GM18507 (cell line): ENCODE measurements at regions not wholly inside any gene's neighbourhood (a gene's known extent, or its start where the extent isn't known, plus 50 kb on each side); places are given as distances from the start of the nearest gene placed in this dataset.

Experiments
- DNase-seq: peaks from one replicate; pipeline ENCODE4 v3.0.0; 2011; ENCODE audit warnings: low read depth; ENCODE audit not compliant: insufficient read length; ENCODE audit errors: extremely low spot score
- FAIRE-seq: peaks from 2 replicates; lab custom pipeline; 2011; peaks lifted over from hg19 to GRCh38; lab: Jason Lieb, UNC

DNA sequence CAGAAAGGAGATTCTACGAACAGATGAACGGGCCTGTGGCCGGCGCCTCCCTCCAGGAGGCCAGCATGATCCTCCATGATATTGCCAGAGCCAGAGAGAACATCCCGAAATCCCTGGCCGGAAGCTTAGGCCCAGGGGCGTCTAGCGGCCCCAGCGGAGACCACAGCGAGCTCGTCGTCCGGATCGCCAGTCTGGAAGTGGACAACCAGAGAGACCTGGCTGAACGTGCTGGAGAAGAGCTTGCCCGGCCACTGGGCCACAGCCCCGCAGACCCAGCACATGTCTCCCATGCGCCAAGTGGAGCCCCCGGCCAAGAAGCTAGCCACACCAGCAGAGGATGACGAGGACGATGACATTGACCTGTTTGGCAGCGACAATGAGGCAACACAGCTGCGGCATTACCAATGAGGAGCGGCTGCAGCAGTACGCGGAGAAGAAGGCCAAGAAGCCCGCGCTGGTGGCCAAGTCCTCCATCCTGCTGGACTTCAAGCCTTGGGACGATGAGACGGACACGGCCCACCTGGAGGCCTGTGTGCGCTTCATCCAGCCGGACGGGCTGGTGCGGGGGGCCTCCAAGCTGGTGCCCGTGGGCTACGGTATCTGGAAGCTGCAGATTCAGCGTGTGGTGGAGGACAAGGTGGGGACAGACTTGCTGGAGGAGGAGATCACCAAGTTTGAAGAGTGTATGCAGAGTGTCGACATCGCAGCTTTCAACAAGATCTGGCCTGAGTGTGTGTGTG lies 78.8 kb upstream of the FRY start:
- FAIRE-seq, result no peak
- DNase-seq, result no peak

DNA sequence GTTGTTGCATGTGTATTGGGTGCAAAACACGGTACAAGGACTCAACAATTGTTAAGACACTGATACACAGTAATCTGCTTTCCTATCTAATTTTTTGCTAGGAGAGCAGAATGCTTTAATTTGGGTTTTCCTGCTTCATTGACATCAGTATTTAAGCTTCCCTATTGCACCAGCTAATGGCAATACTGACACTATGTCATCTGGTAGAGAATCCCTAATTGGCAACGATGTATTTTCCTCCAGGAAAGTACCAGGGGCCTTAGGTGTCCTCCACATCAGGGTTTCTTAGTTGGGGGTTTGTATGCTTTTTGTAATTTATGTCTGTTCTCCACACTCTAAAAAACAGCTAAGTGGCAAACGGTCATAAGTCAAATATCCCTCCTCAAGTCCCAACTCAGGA lies 76.5 kb upstream of the FRY start:
- FAIRE-seq (no peak), DNase-seq (no peak)

DNA sequence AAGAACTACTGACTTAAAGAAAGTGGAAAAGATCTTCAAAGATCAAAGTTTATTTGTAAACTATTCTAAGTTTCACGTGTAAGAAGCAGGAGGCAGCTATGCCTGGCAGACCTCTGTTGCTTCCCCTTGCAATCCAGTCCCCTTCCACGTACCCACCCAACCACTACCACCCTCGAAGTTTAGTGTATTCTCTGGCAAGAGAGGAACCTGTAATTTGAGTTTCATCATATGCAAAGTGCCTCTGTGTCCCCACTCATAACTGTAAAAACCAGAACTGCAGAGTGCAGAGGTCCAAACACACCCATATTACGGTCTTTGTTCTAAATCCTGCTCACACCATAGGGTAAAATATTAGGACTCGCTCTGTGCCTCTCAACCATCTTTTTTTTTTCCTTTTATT lies 75.8 kb upstream of the FRY start:
- no peak for DNase-seq
- FAIRE-seq, result no peak

DNA sequence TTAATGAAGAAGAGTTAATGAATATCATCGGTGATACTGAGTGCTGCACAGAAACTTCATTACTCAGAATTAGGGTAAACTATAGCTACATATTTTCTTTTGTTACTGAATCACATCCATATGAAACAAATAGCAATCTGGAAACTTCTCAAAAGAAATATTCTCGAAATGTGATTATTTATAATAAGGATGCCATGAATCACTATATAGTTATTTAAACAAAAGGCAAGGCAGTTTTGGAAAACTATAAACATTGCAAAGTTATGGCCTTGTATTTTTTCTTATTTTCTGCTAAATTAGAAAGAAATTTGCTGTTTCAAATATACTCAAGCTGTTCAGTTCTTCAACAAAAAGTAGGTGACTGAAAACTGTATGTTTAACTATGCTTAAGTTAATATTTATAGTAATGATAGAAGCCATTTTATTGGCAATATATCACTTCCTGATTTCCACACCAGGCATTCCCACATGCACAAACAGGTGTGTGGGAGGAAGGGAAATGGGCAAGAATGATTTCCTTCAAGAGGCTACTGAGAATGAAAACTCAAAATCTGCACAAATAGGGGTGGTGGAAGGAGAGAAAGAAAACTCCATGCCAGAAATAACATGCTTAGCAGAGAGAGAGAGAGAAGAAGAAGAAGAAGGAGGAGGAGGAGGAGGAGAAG lies 74.5 kb upstream of the FRY start:
- FAIRE-seq, result no peak
- no peak for DNase-seq

DNA sequence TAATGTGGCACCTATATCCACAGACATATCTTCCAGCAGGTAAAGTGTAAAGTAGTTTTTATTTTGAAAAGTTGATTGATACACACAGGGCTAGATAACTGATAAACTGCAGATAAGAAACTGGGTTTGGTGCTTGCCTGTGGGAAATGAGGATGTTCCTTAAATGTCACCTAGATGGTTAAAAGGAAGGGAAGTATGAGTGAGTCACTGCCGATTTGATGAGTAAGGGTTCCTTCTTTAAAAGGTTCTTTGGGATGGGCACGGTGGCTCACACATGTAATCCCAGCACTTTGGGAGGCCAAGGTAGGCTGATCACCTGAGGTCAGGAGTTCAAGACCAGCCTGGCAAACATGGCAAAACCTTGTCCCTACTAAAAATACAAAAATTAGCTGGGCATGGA lies 73.8 kb upstream of the FRY start:
- peak; percentile 21 for FAIRE-seq
- no peak for DNase-seq

DNA sequence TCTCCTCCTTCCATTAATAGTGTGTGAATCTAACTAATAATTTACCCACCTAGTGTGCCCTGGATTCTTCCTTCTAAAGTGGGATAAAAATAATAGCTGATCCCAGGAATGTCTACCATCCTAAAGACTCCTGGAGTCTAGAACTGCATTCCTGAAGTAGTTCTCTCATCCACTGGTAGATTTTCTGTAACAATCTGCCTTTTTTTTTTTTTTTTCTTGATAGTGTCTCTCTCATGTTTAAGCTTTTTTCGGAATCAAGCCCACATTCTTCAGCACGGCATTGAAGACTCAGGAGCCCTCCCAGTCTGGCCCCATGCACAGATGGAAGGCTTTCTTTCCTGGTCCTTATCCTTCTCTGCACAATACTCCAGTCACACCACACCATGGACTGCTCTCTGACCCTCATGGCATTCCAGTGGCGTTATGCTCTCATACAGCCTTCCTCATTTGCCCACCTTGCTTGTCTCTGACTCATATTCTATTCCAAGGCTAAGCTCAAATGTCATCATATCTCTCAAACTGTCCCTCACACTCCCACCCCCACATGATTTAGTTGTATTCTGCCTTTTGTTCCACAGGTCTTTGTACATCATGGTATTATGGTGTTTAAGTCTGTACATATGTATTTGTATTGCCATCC lies 68.7 kb upstream of the FRY start:
- DNase-seq (no peak), FAIRE-seq (no peak)

DNA sequence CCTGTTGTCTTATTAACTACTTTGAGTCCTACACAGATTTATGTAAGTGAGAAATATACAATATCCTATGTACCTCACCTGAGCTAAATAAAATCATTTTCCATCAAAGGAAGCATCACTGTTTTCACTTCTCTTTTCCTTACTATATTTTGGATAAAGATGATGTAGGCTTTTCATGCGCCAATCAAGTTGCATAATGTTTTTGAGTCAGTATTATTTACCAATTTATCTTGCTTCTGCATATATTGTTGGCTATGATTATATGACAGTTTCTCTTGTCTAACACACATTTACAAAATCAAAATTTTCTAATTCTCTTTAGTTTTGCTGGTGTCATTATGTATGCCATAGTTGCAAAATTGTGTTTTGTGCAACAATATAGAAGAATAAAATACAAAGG lies 67.9 kb upstream of the FRY start:
- FAIRE-seq (no peak), DNase-seq (no peak)

DNA sequence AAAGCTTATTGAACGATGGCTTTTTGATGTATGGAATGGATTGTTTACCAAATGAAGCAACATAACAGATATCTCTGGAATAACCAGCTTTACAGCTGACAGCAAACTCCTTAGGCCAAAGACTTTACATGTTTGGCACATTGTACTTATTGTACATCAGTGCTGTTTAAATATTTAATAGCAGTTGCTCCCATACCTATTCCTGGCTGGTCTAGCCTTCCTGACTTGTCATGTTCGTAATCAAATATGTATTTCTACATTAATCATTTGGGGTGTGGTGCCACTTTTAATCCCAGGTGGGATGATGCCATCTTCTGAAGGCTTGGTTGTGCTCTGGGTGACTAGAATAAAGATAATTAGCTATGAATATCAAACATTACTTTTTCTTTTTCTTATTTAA lies 67.4 kb upstream of the FRY start:
- FAIRE-seq (no peak), DNase-seq (no peak)

DNA sequence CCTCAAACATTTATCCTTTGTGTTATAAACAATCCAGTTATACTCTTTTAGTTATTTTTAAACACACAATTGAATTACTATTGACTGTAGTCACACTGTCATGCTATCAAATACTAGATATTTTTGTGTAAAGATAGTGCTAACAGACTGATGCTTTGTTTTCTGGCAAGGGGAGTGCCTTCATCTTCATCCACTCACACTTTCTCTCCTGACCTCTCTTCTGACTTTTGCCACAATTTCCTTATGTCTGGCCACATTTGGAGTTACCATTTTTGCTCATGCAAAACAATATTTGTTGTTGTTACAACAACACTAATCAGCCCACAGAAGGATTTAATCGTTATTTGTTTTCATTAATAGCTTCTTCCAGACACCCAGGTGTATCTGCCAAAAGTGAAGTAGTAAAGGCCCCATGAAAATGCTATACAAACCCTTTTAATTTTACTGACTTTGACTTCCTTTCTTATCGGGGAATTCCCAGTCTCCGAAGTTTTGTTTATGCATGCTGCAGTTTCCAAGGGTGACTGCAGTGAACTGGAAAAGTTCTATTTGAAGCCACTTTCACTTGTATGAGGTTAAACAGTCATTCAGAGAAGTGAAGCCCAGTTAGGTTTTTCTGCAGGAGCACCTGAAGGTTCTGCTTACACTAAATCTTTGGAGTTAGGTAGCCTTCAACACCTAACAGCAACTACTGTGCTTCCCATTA lies 66.1 kb upstream of the FRY start:
- DNase-seq, result peak; percentile 18
- FAIRE-seq, result peak; percentile 87

DNA sequence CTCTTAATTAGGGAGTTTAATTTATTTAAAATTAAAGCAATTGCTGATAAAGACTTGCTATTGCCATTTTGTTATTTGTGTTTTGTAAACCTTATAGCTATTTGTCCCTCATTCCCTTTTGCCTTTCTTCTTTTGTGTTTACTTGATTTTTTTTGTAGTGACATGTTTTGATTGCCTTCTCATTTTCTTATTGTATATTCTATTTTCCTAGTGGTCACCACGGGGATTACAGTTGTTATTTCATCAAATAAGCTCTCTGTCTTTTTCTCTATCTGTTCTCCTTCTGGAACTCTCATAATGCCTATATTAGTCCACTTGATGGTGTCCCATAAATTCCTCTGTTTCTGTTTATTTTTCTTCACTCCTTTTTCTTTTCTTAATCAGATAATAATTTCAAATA lies 64.4 kb upstream of the FRY start:
- no peak for FAIRE-seq

DNA sequence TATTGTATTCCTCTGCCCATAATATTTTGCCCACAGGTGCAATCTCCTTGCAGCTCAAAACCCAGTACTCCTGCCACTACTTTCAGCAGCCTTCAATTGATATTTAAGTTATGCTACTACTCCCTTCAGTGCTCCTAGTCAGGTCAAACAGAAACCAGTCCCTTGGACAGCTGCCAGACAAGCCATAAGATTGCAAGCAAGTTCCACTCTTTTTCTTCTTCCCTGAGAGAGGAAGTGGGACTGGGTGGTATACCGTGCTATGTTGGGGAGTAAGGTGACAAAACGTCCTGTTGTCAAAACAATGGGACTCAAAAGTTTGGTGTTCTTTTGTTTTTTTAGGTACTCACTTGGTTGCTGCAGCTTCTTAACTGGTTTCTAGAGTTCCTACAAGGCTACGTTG lies 63.1 kb upstream of the FRY start:
- FAIRE-seq (peak; percentile 81), DNase-seq (no peak)

More for the DNA sequence above, 64.4 kb upstream of the FRY start:
- DNase-seq, result no peak

DNA sequence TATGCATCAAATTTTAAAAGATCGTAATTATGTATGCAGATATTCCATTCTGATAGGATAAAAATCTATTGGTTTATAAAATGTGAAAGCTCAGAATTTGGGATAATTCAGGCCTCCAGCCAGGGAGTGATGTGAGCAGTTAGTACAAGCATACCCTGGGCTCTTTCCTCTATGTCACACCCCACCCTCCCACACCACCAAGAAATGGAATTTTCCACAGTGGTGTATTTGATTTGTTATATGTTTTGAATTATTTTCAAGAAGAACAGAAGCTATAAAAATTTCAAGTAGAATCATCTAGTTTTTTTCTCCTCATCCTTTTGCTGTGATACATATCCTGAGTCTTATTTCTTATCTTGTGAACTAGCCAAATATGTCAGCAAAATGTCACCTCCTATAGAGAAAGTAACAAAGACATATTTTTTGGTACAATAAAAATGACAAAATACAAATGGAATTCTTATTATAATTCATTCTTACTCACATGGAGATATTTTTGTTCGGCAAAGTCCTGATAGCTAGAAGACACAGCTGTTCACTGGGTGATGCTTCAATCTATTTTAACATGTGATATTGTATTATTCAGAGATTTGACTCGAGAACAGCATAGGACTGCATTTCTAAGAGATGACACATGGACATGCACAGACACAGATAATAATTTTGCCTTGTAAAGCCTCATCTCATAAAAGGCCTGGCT lies 61.2 kb upstream of the FRY start:
- no peak for DNase-seq
- no peak for FAIRE-seq

DNA sequence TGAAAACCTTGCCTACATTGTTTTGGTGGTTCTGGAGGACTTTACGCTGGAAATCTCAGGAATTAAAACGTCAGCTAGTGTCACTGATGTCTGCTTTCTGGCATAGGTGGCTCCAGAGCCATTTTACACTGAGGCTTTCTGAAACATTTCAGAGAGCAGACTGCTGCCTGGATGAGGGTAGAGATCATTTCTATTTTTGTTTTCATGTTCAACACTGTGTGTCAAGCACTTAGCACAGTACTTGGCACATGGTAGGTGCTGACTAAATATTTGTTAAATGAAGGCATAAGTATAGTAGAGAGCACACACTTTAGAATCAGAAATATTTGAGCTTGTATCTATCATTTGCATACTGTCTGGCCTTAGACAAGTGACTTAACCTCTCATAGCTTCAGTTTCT lies 59.1 kb upstream of the FRY start:
- no peak for DNase-seq
- no peak for FAIRE-seq

DNA sequence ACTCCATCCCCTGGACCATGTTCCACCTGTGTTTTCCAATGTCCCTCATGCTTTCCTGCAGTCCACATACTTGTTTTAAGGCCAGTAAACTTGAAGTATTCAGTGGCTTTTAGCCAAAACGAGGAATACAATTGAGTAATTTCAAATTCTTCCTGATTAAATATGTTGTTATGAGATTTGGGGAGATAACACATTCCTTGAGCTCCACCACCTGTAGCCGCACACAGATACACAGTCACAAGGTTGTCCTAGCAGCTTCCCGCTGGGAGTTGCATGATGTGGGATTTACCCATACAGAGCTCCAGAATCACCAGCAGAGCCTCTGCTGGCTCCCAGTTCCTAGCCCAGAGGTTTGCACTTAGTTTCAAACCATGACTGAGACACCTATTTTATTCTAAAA lies 53.6 kb upstream of the FRY start:
- no peak for DNase-seq
- no peak for FAIRE-seq

DNA sequence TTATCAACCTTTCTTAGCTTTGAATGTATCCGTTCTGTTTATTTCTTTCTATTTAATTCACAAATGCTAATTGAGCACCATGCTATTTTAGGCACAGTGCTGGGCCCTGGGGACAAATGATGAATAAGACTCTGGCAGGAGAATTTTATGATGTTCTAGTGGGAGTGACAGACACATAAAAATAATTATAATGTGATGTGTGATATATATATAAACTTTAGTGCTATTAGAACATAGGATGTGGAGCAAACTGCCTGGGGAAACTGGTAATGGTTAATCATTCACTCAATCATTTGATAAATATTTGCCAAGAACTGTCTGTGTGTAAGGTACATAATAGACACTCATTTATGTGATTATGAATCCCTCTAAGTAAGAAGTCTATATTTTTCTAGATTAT lies 50.7 kb upstream of the FRY start:
- FAIRE-seq, result no peak
- no peak for DNase-seq
